HG02588 (cell line): ENCODE measurements at regions not wholly inside any gene's neighbourhood (a gene's known extent, or its start where the extent isn't known, plus 50 kb on each side); places are given as distances from the start of the nearest gene placed in this dataset.

ENCODE experiments used
- ATAC-seq: cut with Tn5 transposase; IDR thresholded peaks from one replicate; pipeline ENCODE4 v1.9.1; 2021; ENCODE audit warnings: mild to moderate bottlenecking, moderate library complexity; ENCODE audit not compliant: unreplicated experiment

DNA sequence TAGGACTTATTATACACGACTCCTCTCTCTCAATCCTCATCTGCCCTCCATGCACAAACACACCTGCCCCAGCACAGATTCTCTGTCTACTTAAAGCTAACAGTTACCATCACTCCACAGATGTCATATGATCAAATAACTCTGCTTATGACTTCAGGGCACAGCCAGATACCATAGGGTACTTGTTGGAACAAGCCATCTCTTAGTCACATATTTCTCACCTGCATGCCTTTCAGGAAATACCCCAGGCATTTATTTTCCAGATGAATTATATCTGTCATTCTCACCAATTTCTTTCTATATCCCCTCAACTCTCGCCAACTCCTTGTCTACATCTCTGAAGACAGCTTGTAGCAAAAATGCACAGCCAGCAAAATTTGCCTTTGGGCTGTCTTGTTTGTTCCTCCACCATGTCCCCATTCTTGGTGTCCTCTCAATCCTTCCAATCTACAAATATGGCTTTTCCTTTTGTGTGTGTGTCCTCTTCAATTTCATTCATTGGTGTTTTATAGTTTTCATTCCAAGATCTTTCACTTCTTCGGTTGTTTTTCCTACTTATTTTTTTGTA is 353.9 kb upstream of the CAMK1G start:
- ATAC-seq, result no peak

DNA sequence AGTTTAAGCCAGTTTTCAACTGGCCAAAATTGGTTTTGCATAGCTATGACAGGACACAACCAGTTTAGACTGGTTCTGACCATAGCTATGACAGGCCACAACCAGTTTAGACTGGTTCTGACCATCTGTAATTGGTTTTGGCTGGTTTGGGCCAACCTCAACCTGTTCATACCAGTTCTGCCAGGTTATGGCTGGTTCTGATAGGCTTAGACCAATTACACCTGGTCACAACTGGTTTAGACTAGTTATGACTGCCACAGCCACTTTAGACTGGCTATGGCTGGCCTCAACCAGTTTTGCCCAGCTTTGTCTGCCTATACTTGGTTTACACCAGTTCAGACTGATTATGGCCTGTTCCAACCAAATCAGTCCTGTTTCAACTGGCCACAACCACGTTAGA is 353.2 kb upstream of the CAMK1G start:
- ATAC-seq, result no peak

DNA sequence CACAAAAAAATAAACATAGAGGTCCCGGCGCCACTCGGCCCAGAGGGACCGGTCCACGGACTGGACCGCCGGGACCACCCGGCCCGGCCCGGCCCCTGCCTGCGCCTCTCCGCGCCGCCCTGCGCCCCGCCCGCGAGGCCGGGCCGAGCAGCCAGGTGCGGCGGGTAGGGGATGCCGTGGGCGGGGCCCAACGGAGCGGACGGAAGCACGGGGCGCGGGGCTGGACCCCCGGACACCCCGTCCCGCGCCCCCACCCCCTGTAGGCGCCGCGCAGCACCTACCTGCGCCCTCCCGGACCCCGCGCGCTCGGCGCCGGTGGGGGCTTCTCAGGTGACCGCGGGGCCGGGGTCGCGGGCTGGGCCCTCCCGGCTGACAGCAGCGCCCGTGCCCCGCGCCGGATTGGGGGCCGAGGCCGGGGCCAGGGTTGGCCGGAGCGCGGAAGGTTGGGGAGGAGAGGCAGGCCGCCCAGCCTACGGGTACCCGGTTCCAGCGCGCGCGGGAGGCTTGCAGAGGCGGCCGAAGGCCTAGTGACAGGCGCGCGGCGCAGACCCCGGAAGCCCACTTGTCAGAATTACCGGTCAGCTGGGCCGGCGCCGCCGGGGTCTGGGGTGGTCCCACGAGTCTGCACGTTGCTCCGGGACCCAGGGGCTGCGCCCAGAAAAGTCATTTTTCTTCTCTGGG is 351.9 kb upstream of the CAMK1G start:
- no peak for ATAC-seq

GRCh38 chr1:209232197-209232596 is 351.3 kb upstream of the CAMK1G start:
- no peak for ATAC-seq

DNA sequence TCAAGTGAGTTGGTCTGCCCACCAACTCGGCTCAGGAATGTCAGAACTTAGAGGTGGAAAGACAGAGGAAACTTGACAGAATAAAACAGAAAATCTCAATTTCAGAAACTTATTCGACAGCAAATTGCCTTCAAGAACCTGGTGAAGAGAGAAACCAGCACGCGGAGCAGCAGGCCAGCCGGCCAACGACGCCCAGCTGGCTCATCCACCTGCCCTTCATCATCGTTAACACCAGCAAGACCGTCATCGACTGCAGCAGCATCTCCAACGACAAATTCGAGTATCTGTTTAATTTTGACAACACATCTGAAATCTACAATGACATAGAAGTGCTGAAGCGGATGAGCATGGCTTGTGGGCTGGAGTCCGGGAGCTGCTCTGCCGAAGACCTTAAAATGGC is 350.8 kb upstream of the CAMK1G start:
- ATAC-seq, result no peak

DNA sequence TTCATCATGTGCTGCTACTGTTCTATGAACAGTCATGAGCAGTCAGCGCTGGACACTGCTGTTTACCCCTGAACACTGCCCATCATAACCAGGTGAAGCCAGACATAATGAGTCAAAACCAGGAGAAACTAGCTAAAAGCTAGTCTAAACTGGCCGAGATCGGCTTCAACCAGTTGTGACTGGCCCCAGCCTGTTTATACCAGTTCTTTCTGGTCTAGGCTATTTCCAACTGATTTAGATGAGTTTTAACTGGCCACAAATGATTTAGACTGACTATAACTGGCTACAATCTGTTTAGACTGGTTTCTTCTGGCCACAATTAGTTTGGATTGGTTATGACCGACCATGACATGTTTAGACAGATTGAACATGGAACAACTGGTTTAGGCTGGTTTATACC is 348.3 kb upstream of the CAMK1G start:
- ATAC-seq, result no peak

DNA sequence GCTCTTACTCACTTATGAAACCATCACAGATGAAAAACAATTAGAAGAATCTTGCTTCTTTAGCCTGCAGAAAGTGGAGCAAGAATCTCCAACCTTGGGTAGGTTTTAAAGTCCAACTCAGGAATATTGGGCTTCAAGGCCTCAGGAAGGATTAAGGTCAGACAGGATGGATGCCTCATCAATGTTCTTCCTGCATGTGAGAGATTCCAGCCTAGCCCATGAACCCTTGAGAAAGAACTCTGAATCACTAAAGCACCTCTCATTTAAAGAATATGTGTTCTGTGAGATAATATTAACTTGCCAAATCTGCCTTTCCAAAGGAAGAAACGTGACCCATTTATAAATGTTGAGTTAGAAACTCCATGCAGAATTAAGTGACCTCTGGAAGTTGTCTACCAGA is 345.2 kb upstream of the CAMK1G start:
- ATAC-seq, result no peak

DNA sequence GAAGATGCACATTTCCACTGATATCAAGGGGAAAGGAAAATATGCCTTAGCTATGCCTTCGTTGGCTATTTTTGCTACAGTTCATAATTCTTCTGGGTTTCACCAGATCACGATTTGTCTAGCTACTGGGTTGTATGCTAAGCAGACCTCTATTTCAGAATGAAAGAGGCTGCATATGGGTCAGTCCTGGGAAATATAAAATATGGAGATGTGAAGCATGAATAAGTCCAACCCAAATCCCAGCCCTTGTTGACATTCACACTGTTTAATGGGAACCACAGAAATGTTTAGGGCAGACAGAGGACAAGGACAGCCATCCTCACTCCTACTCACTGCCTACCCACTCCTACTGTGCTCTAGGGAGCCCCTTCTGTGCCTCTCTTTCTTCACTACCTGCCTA is 343.2 kb upstream of the CAMK1G start:
- ATAC-seq, result no peak

- no peak for ATAC-seq
These were observed 342.0 kb upstream of the CAMK1G start for GRCh38 chr1:209241487-209241886.

DNA sequence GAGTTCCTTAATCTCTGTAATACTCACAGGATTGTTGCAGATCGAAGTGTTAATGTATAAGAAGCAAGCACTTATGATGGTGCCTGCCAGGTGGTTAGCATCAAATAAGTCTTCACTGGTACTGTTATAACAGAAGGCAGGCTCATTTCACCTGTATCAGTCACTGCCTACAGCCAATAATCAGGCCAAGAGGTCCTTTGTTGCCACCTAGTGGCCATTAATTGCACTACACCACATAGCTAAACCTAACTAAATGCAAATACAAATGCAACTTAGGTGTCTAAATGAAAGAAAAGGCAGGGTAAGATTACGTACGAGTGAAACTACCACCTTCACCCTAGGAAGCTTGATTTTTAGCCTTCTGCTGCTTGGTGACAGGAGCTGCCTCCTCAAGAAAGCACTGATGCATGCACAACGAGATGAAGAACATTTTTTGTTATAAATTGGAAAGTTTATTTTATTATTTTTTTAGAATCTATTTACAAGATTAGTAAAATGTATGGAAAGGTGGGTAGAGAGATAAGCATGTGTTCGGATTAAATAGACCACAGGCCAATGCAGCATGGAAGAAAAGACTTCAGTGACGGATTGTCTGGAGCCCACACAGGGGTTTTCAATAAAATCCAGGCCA is 334.8 kb upstream of the CAMK1G start:
- peak; percentile 85 for ATAC-seq

DNA sequence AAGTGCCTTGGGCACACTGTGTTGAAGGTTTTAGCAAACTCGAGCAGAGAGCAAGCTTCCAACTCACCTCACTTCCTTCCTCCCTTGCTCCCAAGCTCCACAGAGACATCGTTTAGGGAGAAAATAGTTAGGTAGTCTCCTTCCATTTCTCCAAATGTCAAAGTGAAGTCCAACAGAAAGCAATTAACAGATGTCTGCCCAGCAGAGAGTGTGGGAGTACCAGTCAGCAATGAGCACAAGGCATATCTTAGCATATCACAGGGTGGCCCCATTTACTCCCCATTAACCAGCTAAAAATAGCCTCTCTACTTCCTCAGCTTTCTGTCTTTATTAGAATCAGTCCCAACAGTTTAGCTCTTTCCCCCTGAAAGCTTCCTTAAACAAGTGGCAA is 334.2 kb upstream of the CAMK1G start:
- no peak for ATAC-seq

GRCh38 chr1:209249785-209250440 is 333.6 kb upstream of the CAMK1G start:
- no peak for ATAC-seq

GRCh38 chr1:209250861-209251636 is 332.5 kb upstream of the CAMK1G start:
- no peak for ATAC-seq

GRCh38 chr1:209256766-209257350 is 326.7 kb upstream of the CAMK1G start:
- no peak for ATAC-seq

GRCh38 chr1:209257454-209257853 is 326.1 kb upstream of the CAMK1G start:
- ATAC-seq, result no peak

DNA sequence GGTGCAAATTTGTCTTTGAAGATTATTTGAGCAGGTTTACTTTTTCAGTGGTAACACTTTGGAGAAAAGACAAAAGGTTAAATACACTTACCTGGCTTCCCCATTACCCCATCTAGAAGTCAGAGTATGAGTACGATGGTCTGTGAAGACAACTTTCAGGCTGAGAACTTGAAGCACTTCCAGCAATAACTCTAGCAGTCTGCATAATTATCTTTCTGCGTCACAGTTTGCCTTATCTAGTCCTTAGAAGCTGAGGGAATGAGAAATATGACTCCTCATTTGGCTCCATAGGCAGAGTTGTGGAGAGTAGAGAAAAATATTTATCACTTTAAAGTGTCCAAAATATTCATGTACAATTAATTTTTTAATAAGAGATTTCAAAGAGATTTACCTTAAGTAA is 323.4 kb upstream of the CAMK1G start:
- ATAC-seq, result no peak

- ATAC-seq, result no peak
These were observed 320.9 kb upstream of the CAMK1G start for GRCh38 chr1:209262631-209263030.

DNA sequence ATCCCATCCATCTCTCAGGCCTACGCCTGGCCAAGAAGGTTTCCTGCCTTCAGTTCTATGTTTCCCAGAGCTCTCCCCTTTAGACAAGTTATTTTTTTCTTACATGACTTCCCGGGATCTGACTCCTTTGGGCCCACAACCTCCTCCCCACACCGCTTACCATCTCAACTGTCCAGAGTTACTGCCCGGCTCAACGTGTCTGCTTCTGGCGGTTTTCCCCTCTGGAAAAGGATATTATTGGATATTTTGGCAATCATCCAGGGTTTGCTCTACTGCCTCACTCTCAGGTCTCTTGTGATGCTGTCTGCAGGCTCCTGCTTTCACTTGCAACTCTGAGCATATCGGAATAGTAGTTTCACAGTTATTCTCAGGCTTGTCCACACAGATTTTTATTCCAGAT is 318.2 kb upstream of the CAMK1G start:
- no peak for ATAC-seq

GRCh38 chr1:209266590-209267205 is 316.8 kb upstream of the CAMK1G start:
- ATAC-seq, result no peak

GRCh38 chr1:209267968-209268367 is 315.5 kb upstream of the CAMK1G start:
- ATAC-seq, result no peak

GRCh38 chr1:209268479-209268878 is 315.0 kb upstream of the CAMK1G start:
- ATAC-seq, result no peak
